K562 (cell line): ENCODE measurements at regions not wholly inside any gene's neighbourhood (a gene's known extent, or its start where the extent isn't known, plus 50 kb on each side); places are given as distances from the start of the nearest gene placed in this dataset.

Source experiments
- MBD1 ChIP-seq: fragments of 250-450 bp; sonication (Bioruptor Pico); IDR thresholded peaks from 2 replicates; pipeline ENCODE4 v1.8.0; 2022; ENCODE audit warnings: inconsistent platforms
- MGA ChIP-seq: fragments of 450-650 bp; IDR thresholded peaks from 2 replicates; pipeline ENCODE4 v1.6.1; 2016; ENCODE audit warnings: mild to moderate bottlenecking, moderate library complexity
- MYNN ChIP-seq, 2 experiments: sonication (generic); formaldehyde crosslinking in 1 of 2; IDR thresholded peaks; 2 replicates each; pipeline versions ENCODE4 v1.5.0 to v1.6.1; 2016 to 2020; ENCODE audit warnings: antibody characterized with exemption in 1 of 2, missing genetic modification reagents in 1 of 2
- RBFOX2 ChIP-seq: fragments of 200-400 bp; formaldehyde crosslinking; IDR thresholded peaks from 2 replicates; pipeline ENCODE4 v1.6.1; 2017; ENCODE audit warnings: low read depth, mild to moderate bottlenecking, low read length, moderate library complexity
- RBM17 ChIP-seq: fragments of 200-400 bp; formaldehyde crosslinking; IDR thresholded peaks from 2 replicates; pipeline ENCODE4 v1.6.1; 2017; ENCODE audit warnings: low read depth, mild to moderate bottlenecking, low read length, borderline replicate concordance
- SMARCB1 ChIP-seq: IDR thresholded peaks from 2 replicates; pipeline ENCODE4 v1.6.1; 2011; ENCODE audit warnings: improper control_type of control experiment, low read depth; ENCODE audit not compliant: insufficient read length
- SMARCE1 ChIP-seq: fragments of 450-650 bp; IDR thresholded peaks from 2 replicates; pipeline ENCODE4 v1.7.1; 2016; ENCODE audit warnings: mild to moderate bottlenecking
- ZNF57 ChIP-seq: fragments of 450-650 bp; formaldehyde crosslinking; IDR thresholded peaks from 2 replicates; pipeline ENCODE4 v1.4.0; 2020; ENCODE audit warnings: mild to moderate bottlenecking, moderate library complexity
- TF ChIP-seq, protein P1 (sequence below), 2 experiments: IDR thresholded peaks; 2 replicates each; pipeline ENCODE4 v1.6.1; 2012; ENCODE audit warnings: improper control_type of control experiment in 2 of 2, low read depth in 2 of 2, low read length in 2 of 2, borderline replicate concordance in 1 of 2

DNA sequence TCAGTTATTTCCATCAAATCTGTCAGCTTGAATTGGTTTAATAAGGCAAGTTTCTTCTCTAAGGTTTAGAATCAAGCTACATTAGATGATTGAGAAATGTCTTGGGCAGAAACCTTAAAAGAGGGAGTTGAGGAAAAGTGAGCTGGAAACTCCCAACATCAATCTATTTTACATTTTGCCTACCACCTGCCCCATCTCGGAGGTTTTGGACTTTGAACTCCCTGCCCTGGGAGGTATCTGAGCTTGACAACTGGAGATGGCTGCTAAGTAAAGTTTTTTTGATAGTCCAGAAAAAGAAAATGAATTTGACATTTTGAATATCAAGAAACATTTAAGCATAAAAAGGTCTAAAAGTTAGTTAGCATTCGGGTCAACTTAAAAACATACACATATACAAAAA is 234.2 kb downstream of the NFKBIZ start (continued):
- TF ChIP-seq, protein P1, sequence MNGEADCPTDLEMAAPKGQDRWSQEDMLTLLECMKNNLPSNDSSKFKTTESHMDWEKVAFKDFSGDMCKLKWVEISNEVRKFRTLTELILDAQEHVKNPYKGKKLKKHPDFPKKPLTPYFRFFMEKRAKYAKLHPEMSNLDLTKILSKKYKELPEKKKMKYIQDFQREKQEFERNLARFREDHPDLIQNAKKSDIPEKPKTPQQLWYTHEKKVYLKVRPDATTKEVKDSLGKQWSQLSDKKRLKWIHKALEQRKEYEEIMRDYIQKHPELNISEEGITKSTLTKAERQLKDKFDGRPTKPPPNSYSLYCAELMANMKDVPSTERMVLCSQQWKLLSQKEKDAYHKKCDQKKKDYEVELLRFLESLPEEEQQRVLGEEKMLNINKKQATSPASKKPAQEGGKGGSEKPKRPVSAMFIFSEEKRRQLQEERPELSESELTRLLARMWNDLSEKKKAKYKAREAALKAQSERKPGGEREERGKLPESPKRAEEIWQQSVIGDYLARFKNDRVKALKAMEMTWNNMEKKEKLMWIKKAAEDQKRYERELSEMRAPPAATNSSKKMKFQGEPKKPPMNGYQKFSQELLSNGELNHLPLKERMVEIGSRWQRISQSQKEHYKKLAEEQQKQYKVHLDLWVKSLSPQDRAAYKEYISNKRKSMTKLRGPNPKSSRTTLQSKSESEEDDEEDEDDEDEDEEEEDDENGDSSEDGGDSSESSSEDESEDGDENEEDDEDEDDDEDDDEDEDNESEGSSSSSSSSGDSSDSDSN (IDR thresholded peaks at IDR 0.05; ENCODE audit: borderline replicate concordance in 1 of 2, low read depth in 2 of 2, low read length in 2 of 2): no peak
- no peak for TF ChIP-seq ZNF57 (CRISPR knock-in tag)
- no peak for TF ChIP-seq RBFOX2
- no peak for TF ChIP-seq MGA
- TF ChIP-seq SMARCB1: no peak
- TF ChIP-seq RBM17: no peak
- TF ChIP-seq MBD1 (CRISPR knock-in tag): no peak
- TF ChIP-seq MYNN (IDR thresholded peaks at IDR 0.05): no peak
- TF ChIP-seq MYNN (CRISPR knock-in tag; IDR thresholded peaks at IDR 0.05): no peak
- no peak for TF ChIP-seq SMARCE1
